Fibroblast of pulmonary artery (primary cell): ENCODE measurements at regions not wholly inside any gene's neighbourhood (a gene's known extent, or its start where the extent isn't known, plus 50 kb on each side); places are given as distances from the start of the nearest gene placed in this dataset.
A peak's percentile ranks its signal among the peaks of the same experiment; 100 is the strongest.

Source experiments
- DNase-seq: peaks from one replicate; pipeline ENCODE4 v3.0.0-alpha.2; 2010; ENCODE audit warnings: low read depth
- H3K4me3 ChIP-seq: replicated peaks from 2 replicates; pipeline ENCODE4 v1.5.1; 2011; ENCODE audit warnings: low read depth, mild to moderate bottlenecking, control low read depth, low read length, moderate library complexity
- TF ChIP-seq, protein P1 (sequence below): IDR thresholded peaks from 2 replicates; pipeline ENCODE4 v1.5.1; 2011; ENCODE audit warnings: mild to moderate bottlenecking, control low read depth, low read length, inconsistent platforms; ENCODE audit errors: missing control alignments

DNA sequence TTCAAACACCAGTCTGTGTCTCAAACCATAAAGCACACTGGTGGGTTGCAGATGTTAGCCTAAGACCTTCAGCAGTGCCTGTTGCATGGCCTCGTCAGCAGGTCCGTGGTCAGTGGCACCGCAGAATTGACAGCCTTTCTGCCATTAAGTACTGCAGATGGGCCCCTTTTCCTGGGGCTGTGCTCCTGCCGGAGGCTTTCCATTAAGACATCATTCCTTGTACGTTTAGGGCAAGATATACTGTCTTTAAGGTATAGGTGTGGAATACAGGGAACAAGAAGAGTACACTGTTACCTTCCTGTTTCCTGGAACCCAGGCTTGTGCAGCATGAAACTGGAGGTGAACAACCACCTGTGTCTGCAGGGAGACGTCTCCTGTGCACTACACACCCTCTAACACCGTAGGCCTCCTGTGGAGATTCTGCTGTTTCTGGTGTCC lies 67.9 kb upstream of the WDR1 start:
- no peak for DNase-seq
- H3K4me3 ChIP-seq, result no peak overlapping the region
- TF ChIP-seq, protein P1, sequence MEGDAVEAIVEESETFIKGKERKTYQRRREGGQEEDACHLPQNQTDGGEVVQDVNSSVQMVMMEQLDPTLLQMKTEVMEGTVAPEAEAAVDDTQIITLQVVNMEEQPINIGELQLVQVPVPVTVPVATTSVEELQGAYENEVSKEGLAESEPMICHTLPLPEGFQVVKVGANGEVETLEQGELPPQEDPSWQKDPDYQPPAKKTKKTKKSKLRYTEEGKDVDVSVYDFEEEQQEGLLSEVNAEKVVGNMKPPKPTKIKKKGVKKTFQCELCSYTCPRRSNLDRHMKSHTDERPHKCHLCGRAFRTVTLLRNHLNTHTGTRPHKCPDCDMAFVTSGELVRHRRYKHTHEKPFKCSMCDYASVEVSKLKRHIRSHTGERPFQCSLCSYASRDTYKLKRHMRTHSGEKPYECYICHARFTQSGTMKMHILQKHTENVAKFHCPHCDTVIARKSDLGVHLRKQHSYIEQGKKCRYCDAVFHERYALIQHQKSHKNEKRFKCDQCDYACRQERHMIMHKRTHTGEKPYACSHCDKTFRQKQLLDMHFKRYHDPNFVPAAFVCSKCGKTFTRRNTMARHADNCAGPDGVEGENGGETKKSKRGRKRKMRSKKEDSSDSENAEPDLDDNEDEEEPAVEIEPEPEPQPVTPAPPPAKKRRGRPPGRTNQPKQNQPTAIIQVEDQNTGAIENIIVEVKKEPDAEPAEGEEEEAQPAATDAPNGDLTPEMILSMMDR, result no peak

DNA sequence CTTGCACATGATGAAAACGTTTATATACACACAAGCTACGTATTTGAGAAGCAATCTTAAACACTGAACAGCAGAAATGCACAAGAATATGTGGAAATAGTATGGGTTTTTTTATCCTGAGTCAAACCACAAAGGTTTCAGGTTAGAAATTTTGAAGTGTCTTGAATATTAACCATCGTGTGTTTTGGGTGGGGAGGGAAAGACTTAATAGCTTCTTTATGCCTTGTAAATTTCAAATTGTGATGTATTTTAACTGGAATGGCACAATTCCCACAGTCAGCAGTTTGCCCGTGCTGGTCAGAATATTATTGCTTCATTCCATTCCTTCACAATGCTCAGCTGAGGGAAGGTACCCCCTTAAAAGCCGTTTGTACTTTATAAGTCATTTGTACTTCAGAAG lies 67.4 kb upstream of the WDR1 start:
- DNase-seq, result peak; percentile 68
- TF ChIP-seq, protein P1, result no peak
- no peak overlapping the region for H3K4me3 ChIP-seq

DNA sequence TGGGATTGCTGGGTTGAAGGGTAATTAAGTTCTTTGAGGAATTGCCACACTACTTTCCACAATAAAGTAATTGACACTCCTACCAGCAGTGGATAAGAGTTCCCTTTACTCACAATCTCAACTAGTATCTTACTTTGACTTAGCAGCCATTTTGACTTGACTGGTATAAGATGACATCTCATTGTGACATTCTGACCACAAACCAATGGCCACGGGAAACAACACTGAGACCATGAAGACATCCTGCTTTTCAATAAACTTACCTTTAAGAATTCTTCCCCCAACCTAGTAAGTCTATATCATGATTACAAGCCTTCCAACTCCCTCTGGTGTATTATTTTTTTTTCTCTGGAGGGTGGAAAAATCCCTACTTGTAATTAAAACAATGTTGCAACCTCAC lies 66.9 kb upstream of the WDR1 start:
- no peak for DNase-seq
- TF ChIP-seq, protein P1, result no peak
- no peak overlapping the region for H3K4me3 ChIP-seq

DNA sequence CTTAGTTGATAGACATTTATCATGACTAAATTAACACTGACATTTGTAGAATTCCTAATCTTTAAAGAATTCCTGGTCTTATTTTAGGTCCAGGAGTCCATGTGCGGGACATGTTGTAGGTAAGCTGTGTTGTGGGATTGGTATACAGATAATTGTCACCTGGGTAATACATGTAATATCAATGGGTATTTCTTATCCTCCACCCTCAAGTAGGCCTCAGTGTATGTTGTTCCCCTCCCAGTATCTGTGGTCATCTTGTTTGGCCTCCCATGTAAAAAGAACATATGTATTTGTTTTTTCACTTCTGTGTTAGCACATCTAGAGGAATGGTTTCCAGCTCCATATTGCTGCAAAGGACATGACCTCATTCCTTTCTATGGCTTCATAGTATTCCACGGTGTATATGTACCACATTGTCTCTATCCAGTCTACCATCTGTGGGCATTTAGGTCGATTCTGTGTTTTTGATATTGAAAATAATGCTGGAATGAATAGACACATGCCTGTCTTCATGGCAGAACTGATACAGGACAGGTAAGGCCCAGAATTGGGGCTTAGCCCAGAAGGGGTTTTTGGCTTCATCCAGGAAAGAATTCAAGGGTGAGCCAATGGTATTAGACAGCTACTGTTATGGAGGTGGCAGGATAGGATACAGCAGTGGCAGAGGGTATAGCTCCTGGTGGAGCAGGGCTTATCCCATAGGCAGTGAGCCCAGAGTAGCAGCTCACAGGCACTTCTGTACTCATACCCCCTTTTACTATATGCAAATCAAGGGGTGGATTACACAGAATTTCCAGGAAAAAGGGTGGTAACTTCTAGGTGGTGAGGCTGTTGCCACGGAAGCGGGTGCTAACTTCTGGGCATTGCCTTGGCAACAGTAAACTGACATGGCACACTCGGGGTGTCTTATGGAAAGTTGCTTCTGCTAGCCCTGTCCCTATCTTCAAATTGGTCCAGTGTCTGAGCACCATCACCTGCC lies 66.1 kb upstream of the WDR1 start:
- TF ChIP-seq, protein P1, result no peak
- no peak for DNase-seq
- no peak overlapping the region for H3K4me3 ChIP-seq

DNA sequence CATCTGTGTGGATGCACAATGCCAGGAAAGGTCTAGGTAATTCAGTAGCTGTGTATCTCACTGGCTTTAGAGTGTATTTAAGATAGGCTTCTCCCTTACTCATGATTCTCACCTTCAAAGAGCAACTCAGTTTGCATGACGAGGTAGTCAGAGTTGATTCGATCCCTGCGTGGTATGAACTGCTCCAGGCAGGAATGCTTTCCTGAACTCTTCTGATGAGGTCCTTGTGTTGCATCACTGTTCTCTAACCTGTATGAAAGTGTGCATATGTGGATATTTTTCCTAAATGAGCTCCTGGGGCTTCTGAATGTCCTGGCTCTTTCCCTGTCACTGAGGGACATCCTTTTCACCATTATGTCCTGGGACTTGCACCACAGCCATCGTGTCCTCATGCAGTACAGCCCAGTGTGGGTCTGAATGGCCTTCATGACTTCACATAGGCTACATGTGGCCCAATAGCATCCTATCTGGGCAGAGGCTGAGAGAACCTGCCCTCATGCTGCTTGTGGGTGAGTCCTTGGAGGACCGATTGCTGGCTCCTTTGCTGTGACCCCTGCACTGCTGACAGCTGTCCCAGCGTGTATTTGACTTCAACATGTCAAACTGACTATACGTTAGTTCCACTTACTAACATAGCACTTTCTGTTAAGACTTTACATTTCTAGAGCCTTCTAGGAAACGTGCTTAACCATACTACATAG lies 65.3 kb upstream of the WDR1 start:
- H3K4me3 ChIP-seq, result no peak overlapping the region
- TF ChIP-seq, protein P1, result no peak
- DNase-seq, result no peak

DNA sequence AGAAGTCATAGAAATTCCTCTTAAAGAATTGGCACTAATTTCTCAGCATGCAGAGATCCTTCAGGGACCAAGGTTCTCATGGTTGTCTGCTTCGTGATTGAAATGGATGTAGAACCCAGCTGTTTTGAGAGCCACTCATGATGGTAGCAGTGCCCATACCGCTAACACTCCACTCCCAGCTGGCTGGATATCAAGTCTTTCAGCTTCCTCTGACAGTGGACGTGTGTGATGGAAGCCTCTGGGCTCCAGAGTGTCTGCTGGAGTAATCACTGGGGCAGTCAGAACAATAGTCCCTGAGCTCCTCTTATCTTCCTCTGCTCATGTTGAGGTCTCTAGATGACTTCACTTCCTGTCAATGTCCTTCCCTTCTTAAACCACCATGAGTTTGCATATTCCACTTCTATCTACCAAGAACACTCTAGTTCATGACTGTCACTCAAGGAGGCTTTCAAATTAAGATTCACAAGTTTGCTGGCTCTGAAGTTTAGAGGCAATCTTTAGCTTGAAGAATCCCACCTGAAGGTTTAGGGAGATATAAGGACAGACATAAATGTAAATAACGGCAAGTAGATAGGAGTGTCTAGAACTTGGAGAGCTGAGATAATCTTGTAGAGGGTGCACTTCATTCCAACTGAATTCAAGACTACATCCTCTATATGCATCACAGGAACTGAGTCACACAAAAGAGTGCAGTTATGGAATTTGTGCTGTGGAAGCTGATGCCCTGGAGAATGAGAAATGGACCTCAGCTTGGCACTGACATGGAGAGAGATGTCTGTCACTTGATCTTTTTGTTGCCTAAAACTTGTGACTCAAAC lies 64.5 kb upstream of the WDR1 start:
- DNase-seq, result peak; percentile 97

More for the DNA sequence above, 64.5 kb upstream of the WDR1 start:
- TF ChIP-seq, protein P1, result no peak
- H3K4me3 ChIP-seq, result no peak overlapping the region
